ENCODE measurements at regions not wholly inside any gene's neighbourhood (a gene's known extent, or its start where the extent isn't known, plus 50 kb on each side); places are given as distances from the start of the nearest gene placed in this dataset.

DNA sequence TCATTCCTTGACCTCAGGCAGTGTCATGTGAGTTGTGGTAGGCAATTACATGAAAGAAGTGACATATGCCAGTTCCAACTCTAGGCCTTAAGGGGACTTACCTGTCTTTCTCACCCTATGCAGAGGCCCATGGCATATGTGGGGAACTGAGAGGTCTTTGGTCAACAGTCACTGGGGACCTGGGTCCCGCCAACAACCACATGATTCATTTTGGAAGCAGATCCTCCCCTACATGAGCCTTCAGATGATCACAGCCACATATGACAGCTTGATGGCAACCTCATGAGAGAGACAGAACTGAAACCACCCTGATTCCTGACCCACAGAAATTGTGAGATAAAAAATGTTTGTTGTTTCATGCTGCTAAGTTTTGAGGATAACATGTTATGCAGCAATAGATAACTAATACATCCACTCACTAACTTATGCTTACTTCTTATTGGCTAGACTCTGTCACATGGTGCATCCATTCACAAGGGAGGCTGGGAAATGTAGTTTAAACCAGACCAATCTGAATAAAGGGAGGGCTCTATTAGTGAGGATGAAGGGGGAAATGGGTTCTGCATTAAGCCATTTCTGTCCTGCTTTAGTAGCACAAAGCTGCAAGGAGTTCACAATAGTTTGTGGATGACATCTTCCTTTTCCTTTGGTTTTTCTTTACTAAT is 298.2 kb downstream of the HAPSTR1 start:
- dilution Hi-C loops (cut with MboI; ENCODE audit: extremely low pct_ligation_motif_present, low sequenced_read_pairs) (no loop called here), intact Hi-C loops (cut with micrococcal nuclease) (no loop called here)
- Histone ChIP-seq H4K20me1 (replicated peaks; ENCODE audit: control insufficient read depth, extremely low read depth, insufficient read depth, low read length) (no peaks in the 10 kb centered on the region), H3K4me1 (ENCODE audit: control insufficient read depth, extremely low read depth, insufficient read depth, low read length) (peaks cover 3% of the 10 kb centered on the region), H3K9me1 (replicated peaks; ENCODE audit: control insufficient read depth, extremely low read depth, insufficient read depth, low read length) (no peaks in the 10 kb centered on the region), H3K27ac (ENCODE audit: insufficient read depth, low read depth, low read length) (no peak overlapping the region), H3K4me2 (ENCODE audit: insufficient read depth, low read length) (no peak overlapping the region), H3K36me3 (ENCODE audit: control insufficient read depth in 2 of 2, extremely low read depth in 1 of 2, insufficient read depth in 2 of 2, low read length in 2 of 2) (no peaks in the 10 kb centered on the region), H3K79me2 (ENCODE audit: control insufficient read depth, insufficient read depth, low read length) (no peaks in the 10 kb centered on the region), H3K9me3 (replicated peaks; ENCODE audit: control insufficient read depth, insufficient read depth, low read length) (no peaks in the 10 kb centered on the region), H3K4me3 (replicated peaks in 1 of 3; ENCODE audit: insufficient read depth in 1 of 3, low read depth in 1 of 3, low read length in 3 of 3) (no peak overlapping the region), H3K27me3 (ENCODE audit: control insufficient read depth in 2 of 2, insufficient read depth in 2 of 2, low read length in 2 of 2) (no peaks in the 10 kb centered on the region), H3K9ac (replicated peaks; ENCODE audit: extremely low read depth, insufficient read depth, low read length) (no peak overlapping the region), H2AFZ (ENCODE audit: low read depth, low read length) (no peak overlapping the region)
- no peak for TF ChIP-seq GATA2 (IDR thresholded peaks at IDR 0.05; ENCODE audit: insufficient read depth, insufficient read length, low read depth, low read length)
- TF ChIP-seq POLR2A (IDR thresholded peaks at IDR 0.05; ENCODE audit: low read depth, low read length) = no peak
- TF ChIP-seq, protein P1, sequence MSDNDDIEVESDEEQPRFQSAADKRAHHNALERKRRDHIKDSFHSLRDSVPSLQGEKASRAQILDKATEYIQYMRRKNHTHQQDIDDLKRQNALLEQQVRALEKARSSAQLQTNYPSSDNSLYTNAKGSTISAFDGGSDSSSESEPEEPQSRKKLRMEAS (IDR thresholded peaks at IDR 0.05; ENCODE audit: insufficient read depth, insufficient read length) = no peak
- no peak for TF ChIP-seq MYC (IDR thresholded peaks at IDR 0.05; ENCODE audit: low read depth, low read length)
- TF ChIP-seq POLR2AphosphoS5 (IDR thresholded peaks at IDR 0.05; ENCODE audit: insufficient read depth, low read depth, low read length) = no peak
- no peak for TF ChIP-seq EZH2 (IDR thresholded peaks at IDR 0.05; ENCODE audit: borderline replicate concordance, low read depth, low read length, severe bottlenecking)
- no peak for TF ChIP-seq FOS (IDR thresholded peaks at IDR 0.05; ENCODE audit: borderline replicate concordance, insufficient read depth, low read length)
- TF ChIP-seq JUN (IDR thresholded peaks at IDR 0.05; ENCODE audit: borderline replicate concordance, insufficient read depth, insufficient read length, low read depth) = no peak
- TF ChIP-seq, protein P2, sequence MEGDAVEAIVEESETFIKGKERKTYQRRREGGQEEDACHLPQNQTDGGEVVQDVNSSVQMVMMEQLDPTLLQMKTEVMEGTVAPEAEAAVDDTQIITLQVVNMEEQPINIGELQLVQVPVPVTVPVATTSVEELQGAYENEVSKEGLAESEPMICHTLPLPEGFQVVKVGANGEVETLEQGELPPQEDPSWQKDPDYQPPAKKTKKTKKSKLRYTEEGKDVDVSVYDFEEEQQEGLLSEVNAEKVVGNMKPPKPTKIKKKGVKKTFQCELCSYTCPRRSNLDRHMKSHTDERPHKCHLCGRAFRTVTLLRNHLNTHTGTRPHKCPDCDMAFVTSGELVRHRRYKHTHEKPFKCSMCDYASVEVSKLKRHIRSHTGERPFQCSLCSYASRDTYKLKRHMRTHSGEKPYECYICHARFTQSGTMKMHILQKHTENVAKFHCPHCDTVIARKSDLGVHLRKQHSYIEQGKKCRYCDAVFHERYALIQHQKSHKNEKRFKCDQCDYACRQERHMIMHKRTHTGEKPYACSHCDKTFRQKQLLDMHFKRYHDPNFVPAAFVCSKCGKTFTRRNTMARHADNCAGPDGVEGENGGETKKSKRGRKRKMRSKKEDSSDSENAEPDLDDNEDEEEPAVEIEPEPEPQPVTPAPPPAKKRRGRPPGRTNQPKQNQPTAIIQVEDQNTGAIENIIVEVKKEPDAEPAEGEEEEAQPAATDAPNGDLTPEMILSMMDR (IDR thresholded peaks at IDR 0.05; ENCODE audit: extremely low read depth in 1 of 2, insufficient read depth in 1 of 2, low read depth in 1 of 2, low read length in 2 of 2) = no peak
- BruUV-seq (replicated peaks) = no TSS peak
- CTCF ChIA-PET = no interaction called here
- FAIRE-seq = no peak
- POLR2A ChIA-PET = no interaction called here
- DNase-seq (ENCODE audit: low read depth, low spot score) = no peak
